T-cell (primary cell): ENCODE measurements at regions not wholly inside any gene's neighbourhood (a gene's known extent, or its start where the extent isn't known, plus 50 kb on each side); places are given as distances from the start of the nearest gene placed in this dataset.

Experiments used
- ATAC-seq, 4 experiments: fragments of 200-7000 bp in 3 of 4; fragments of 150-1000 bp in 1 of 4; cut with Tn5 transposase; replicated peaks in 1 of 4; 1 replicate in 3 of 4; 2 replicates in 1 of 4; pipeline ENCODE4 v1.10.0; 2021; ENCODE audit warnings: moderate library complexity in 3 of 4, mild to moderate bottlenecking in 2 of 4, moderate number of reproducible peaks in 1 of 4
- CTCF ChIA-PET, 2 donors: fragments of 300-600 bp; sonication (Branson Sonifier 250); formaldehyde crosslinking; loops; one replicate each; lab custom pipeline; 2022; ENCODE audit warnings: antibody characterized with exemption in 2 of 2; lab: Charles Lee
- POLR2A ChIA-PET, 2 donors: fragments of 300-600 bp; sonication (Branson Sonifier 250); formaldehyde crosslinking; loops; one replicate each; lab custom pipeline; 2022; ENCODE audit warnings: antibody characterized with exemption in 2 of 2; lab: Charles Lee
- DNase-seq, 35 experiments: peaks; one replicate each; pipeline versions ENCODE4 v3.0.0 to v3.0.0-alpha.2; 2013 to 2023
- H3K27ac ChIP-seq: one replicate; pipeline ENCODE4 v1.5.1; 2013; ENCODE audit warnings: low read length
- H3K27me3 ChIP-seq, 2 experiments: replicated peaks in 1 of 2; 1 replicate in 1 of 2; 2 replicates in 1 of 2; pipeline versions ENCODE4 v1.6.1 to v1.7.0; 2013; ENCODE audit warnings: low read length in 1 of 2, mixed read lengths in 1 of 2; ENCODE audit not compliant: control insufficient read depth in 2 of 2, insufficient read depth in 2 of 2; ENCODE audit errors: extremely low read depth in 1 of 2
- H3K36me3 ChIP-seq, 2 donors: 1 replicate in 1 of 2; 2 replicates in 1 of 2; pipeline versions ENCODE4 v1.6.1 to v1.7.0; 2013; ENCODE audit warnings: low read length in 1 of 2; ENCODE audit not compliant: control insufficient read depth in 2 of 2, insufficient read depth in 1 of 2; ENCODE audit errors: extremely low read depth in 1 of 2
- H3K4me1 ChIP-seq, 2 experiments: 1 replicate in 1 of 2; 2 replicates in 1 of 2; pipeline versions ENCODE4 v1.6.1 to v1.7.0; 2013; ENCODE audit warnings: low read length in 2 of 2, mixed read lengths in 1 of 2; ENCODE audit not compliant: insufficient read depth in 2 of 2, control insufficient read depth in 1 of 2; ENCODE audit errors: extremely low read depth in 1 of 2
- H3K4me3 ChIP-seq, 2 donors: 1 replicate in 1 of 2; 2 replicates in 1 of 2; pipeline versions ENCODE4 v1.5.1 to v1.7.0; 2013; ENCODE audit warnings: mild to moderate bottlenecking in 2 of 2, low read length in 1 of 2, moderate library complexity in 1 of 2; ENCODE audit not compliant: control insufficient read depth in 1 of 2; ENCODE audit errors: extremely low read depth in 1 of 2
- H3K9me3 ChIP-seq: 2 replicates; pipeline ENCODE4 v1.7.0; 2013
- H3K27ac Mint-ChIP-seq, 2 donors: one replicate each; pipeline ENCODE4 v1.8.0; 2020 to 2021; ENCODE audit warnings: mild to moderate bottlenecking in 2 of 2, mixed read lengths in 2 of 2
- H3K27me3 Mint-ChIP-seq, 2 donors: one replicate each; pipeline ENCODE4 v1.8.0; 2021 to 2022; ENCODE audit warnings: mixed read lengths in 2 of 2
- H3K36me3 Mint-ChIP-seq: one replicate; pipeline ENCODE4 v1.8.0; 2021; ENCODE audit warnings: mixed read lengths
- H3K4me1 Mint-ChIP-seq, 3 donors: one replicate each; pipeline ENCODE4 v1.8.0; 2020 to 2022; ENCODE audit warnings: mixed read lengths in 3 of 3, mild to moderate bottlenecking in 1 of 3
- H3K4me3 Mint-ChIP-seq, 3 donors: one replicate each; pipeline ENCODE4 v1.8.0; 2020 to 2022; ENCODE audit warnings: mild to moderate bottlenecking in 3 of 3, mixed read lengths in 3 of 3, moderate library complexity in 3 of 3
- H3K9me3 Mint-ChIP-seq, 3 donors: one replicate each; pipeline ENCODE4 v1.8.0; 2020 to 2022; ENCODE audit warnings: mixed read lengths in 3 of 3
- WGBS: methylation state at CpG from one replicate; pipeline ENCODE4 v1.1.5; 2013; ENCODE audit warnings: missing lambda C conversion rate; ENCODE audit not compliant: insufficient coverage; 5-methylcytosine and 5-hydroxymethylcytosine counted together

DNA sequence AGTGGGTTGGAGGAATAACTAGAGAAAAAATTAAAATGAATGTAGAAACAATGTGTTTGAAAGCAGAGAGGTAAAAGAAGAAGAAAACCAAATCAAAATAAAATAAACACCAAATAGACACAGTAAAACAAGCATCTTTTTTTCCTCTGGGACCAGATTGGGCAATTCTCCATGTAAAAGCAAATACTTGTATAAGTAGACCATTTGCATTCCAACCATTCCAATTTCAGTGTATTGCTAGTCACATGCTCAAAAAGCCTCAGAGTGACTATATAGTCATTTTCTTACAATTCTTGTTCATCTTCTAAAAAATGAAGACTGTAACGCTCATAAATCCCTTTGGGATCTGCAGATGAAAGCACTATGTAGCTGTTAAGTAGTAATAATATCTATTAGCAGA lies 969.5 kb downstream of the PCDH18 start:
- WGBS = no CpG with 5 or more reads among the region's 1 CpG
- Histone ChIP-seq H3K36me3 (no peaks in the 10 kb centered on the region), H3K4me3 (no peak overlapping the region), H3K9me3 (no peaks in the 10 kb centered on the region), H3K27ac (no peak overlapping the region), H3K27me3 (no peaks in the 10 kb centered on the region), H3K4me1 (no peaks in the 10 kb centered on the region)
- no peak overlapping the region for H3K27ac Mint-ChIP-seq
- ChIA-PET POLR2A (no interaction called here), CTCF (no interaction called here)
- DNase-seq (no peak), ATAC-seq (no peak)
- no peaks in the 10 kb centered on the region for H3K27me3 Mint-ChIP-seq
- no peak overlapping the region for H3K4me3 Mint-ChIP-seq
- no peaks in the 10 kb centered on the region for H3K4me1 Mint-ChIP-seq
- peaks cover 0 to 15% (median 4%) of the 10 kb centered on the region in 3 donors for H3K9me3 Mint-ChIP-seq
- no peaks in the 10 kb centered on the region for H3K36me3 Mint-ChIP-seq

DNA sequence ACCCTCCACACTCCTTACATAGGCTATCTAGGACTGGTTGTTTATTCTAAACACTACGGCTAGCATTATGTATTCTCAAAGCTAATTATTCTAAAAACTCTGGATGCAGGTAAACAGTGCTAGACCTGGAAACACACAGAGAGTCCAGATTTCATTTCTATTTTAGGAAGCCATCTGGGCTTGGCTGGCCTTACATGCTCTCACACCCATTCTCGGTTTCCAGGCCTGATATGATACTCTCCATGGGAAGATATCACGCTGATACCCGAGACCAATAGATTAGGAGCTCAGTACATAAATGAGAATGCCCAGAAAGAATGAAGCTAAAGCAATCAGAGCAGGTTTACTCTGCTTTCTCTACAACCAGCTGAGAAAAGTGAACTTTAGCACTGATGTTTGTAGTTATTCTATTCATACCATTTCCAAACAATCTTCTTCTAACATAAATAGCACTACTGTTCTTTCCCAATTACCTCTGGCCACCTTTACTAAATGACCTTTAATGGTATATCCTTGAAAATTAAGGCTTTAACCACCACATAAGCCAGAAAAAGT lies 973.3 kb downstream of the PCDH18 start:
- Histone ChIP-seq H3K36me3 (no peaks in the 10 kb centered on the region), H3K27ac (no peak overlapping the region), H3K4me3 (no peak overlapping the region), H3K27me3 (no peaks in the 10 kb centered on the region), H3K9me3 (no peaks in the 10 kb centered on the region), H3K4me1 (no peaks in the 10 kb centered on the region)
- CTCF ChIA-PET = no interaction called here
- H3K4me1 Mint-ChIP-seq = no peaks in the 10 kb centered on the region
- H3K27me3 Mint-ChIP-seq = no peaks in the 10 kb centered on the region
- H3K27ac Mint-ChIP-seq = no peak overlapping the region
- POLR2A ChIA-PET = interaction anchor here in 1 of 2 donors (0.5 kb wide), 1 partner anchor 244 kb away, joined by 4 read pairs; no protein-coding TSS in a partner anchor
- no CpG with 5 or more reads among the region's 4 CpGs for WGBS
- DNase-seq (no peak), ATAC-seq (no peak)
- peaks cover 0 to 14% (median 3%) of the 10 kb centered on the region in 3 donors for H3K9me3 Mint-ChIP-seq
- H3K4me3 Mint-ChIP-seq = no peak overlapping the region
- H3K36me3 Mint-ChIP-seq = no peaks in the 10 kb centered on the region

DNA sequence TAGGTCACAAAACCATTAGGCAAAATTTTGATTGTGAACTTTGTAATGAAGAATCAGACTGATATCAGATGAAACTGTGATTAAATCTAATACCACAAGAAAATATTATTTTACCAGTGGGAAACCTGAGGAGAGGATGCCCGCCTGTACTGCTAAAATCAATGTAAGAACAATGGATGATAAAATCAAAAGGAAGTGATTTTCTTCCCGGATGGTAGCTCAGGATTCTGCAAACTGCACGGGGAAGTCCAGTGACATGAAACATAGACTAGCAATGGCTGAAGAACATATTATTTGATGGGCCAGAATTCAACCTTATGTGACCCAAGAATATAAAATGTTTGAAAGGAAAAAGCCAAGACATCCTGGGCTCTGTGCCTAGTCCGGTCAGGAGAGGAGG lies 974.9 kb downstream of the PCDH18 start:
- Mint-ChIP-seq H3K27me3 (no peaks in the 10 kb centered on the region), H3K27ac (no peak overlapping the region), H3K4me1 (no peaks in the 10 kb centered on the region), H3K9me3 (peaks cover 0 to 10% (median 7%) of the 10 kb centered on the region in 3 donors), H3K36me3 (no peaks in the 10 kb centered on the region), H3K4me3 (no peak overlapping the region)
- 60% methylated on average over 2 of the region's 4 CpGs for WGBS
- Histone ChIP-seq H3K36me3 (no peaks in the 10 kb centered on the region), H3K4me3 (no peak overlapping the region), H3K27ac (no peak overlapping the region), H3K9me3 (no peaks in the 10 kb centered on the region), H3K27me3 (no peaks in the 10 kb centered on the region), H3K4me1 (no peaks in the 10 kb centered on the region)
- DNase-seq = no peak
- ChIA-PET CTCF (interaction anchor here in 1 of 2 donors (0.9 kb wide), 1 partner anchor 17 kb away, joined by 3 read pairs; no protein-coding TSS in a partner anchor), POLR2A (no interaction called here)
- no peak for ATAC-seq

DNA sequence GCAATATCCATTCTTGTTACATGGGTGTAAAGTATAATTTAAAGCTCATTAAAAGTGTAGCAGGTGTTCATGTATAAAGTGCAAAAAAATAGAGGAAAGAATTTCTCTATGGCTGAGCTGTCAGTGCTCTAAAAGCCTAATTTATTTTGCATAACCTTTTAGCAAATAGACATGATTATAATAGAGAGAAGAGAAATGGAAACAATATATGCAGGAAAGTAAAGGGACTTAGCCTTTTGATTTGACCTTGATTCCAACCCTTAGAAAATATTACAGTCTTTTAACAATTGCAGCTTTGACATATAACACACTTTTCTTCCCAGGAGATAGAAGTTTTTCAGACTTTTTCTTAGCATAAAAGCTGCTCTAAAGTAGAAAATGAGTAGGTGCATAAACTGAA lies 978.3 kb downstream of the PCDH18 start:
- Mint-ChIP-seq H3K27me3 (no peaks in the 10 kb centered on the region), H3K4me3 (no peak overlapping the region), H3K36me3 (no peaks in the 10 kb centered on the region), H3K9me3 (peaks cover 4 to 15% (median 13%) of the 10 kb centered on the region in 3 donors), H3K27ac (no peak overlapping the region), H3K4me1 (no peaks in the 10 kb centered on the region)
- DNase-seq (no peak), ATAC-seq (no peak)
- Histone ChIP-seq H3K9me3 (no peaks in the 10 kb centered on the region), H3K27ac (no peak overlapping the region), H3K36me3 (no peaks in the 10 kb centered on the region), H3K4me3 (no peak overlapping the region), H3K4me1 (no peaks in the 10 kb centered on the region), H3K27me3 (no peaks in the 10 kb centered on the region)
- ChIA-PET CTCF (no interaction called here), POLR2A (no interaction called here)

DNA sequence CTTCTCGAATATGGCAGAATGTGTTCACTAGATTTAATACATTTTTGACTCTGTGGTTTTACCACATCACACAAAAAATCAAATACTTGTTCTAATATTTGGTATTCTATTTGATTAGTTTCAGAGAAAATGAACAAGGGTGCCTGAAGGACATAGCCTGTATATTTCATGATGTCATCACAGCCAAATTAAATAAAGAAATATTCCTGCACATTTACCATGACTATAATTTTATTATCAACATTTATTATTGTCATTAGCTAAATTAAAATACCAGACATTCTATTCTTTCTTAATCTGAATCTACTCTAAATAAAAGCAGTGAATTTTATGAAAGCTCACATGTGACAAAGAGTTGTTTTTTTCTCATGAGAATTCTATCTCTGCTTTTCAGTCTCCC lies 980.5 kb downstream of the PCDH18 start:
- H3K4me3 Mint-ChIP-seq = no peak overlapping the region
- POLR2A ChIA-PET = no interaction called here
- no peaks in the 10 kb centered on the region for H3K4me1 Mint-ChIP-seq
- WGBS = no CpG with 5 or more reads among the region's 1 CpG
- Histone ChIP-seq H3K4me1 (no peaks in the 10 kb centered on the region), H3K9me3 (no peaks in the 10 kb centered on the region), H3K27me3 (no peaks in the 10 kb centered on the region), H3K4me3 (no peak overlapping the region), H3K36me3 (no peaks in the 10 kb centered on the region), H3K27ac (no peak overlapping the region)
- CTCF ChIA-PET = no interaction called here
- no peak overlapping the region for H3K27ac Mint-ChIP-seq
- no peaks in the 10 kb centered on the region for H3K36me3 Mint-ChIP-seq
- no peaks in the 10 kb centered on the region for H3K27me3 Mint-ChIP-seq
- DNase-seq (no peak), ATAC-seq (no peak)
- H3K9me3 Mint-ChIP-seq = peaks cover 4 to 15% (median 13%) of the 10 kb centered on the region in 3 donors

DNA sequence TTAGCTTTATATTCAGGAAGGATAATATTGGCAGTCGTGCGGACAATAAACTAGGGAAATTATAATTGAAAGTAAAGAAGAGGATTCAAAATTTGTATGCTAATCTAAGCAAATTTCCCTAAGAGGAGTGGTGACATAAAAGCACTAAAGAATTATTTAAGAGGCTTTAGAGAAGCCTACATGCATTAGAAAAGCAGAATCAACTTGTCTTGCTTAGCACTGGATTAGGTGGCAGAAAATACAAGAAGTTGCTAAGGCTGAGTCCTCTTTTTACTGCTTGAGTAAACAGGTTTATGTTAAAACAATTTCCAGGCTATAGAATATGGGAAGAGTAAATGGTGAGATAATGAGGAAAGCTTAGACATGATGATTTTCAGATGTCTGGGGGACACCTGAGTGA lies 991.5 kb downstream of the PCDH18 start:
- no peak for ATAC-seq
- ChIA-PET POLR2A (no interaction called here), CTCF (no interaction called here)
- Mint-ChIP-seq H3K27me3 (no peaks in the 10 kb centered on the region), H3K4me1 (no peaks in the 10 kb centered on the region), H3K36me3 (no peaks in the 10 kb centered on the region), H3K4me3 (no peak overlapping the region), H3K9me3 (peaks cover 0 to 14% (median 8%) of the 10 kb centered on the region in 3 donors), H3K27ac (no peak overlapping the region)
- Histone ChIP-seq H3K4me1 (no peaks in the 10 kb centered on the region), H3K27ac (no peak overlapping the region), H3K36me3 (no peaks in the 10 kb centered on the region), H3K4me3 (no peak overlapping the region), H3K27me3 (no peaks in the 10 kb centered on the region), H3K9me3 (no peaks in the 10 kb centered on the region)
- no peak for DNase-seq
- 94% methylated on average over 2 of the region's 2 CpGs for WGBS

DNA sequence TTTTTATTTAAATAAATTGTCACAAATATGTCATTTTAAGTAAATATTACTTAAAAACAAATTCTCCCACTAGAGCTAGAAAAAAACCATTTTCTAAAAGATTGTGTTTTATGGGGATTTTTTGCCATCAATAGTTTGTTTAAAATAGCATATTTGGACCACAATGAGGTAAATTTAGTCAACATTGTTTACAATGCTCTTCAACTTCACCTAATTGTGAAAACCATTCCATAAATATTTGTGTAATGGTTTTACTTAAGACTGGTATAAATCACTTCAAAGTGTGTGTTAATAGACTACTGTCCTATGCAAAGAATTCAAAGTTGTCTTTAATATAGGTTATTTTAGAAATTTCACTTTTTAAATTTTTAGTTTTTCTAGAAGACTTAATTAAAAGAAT lies 1004.2 kb downstream of the PCDH18 start:
- DNase-seq (no peak), ATAC-seq (no peak)
- no peak overlapping the region for H3K4me3 Mint-ChIP-seq
- peaks cover 0 to 7% (median 0%) of the 10 kb centered on the region in 3 donors for H3K9me3 Mint-ChIP-seq
- CTCF ChIA-PET = no interaction called here
- no peak overlapping the region for H3K27ac ChIP-seq
- H3K36me3 Mint-ChIP-seq = no peaks in the 10 kb centered on the region
- H3K27me3 ChIP-seq = no peaks in the 10 kb centered on the region
- H3K27ac Mint-ChIP-seq = no peak overlapping the region
- H3K4me1 Mint-ChIP-seq = no peaks in the 10 kb centered on the region
- H3K4me3 ChIP-seq = no peak overlapping the region
- no peaks in the 10 kb centered on the region for H3K27me3 Mint-ChIP-seq
- H3K4me1 ChIP-seq = no peaks in the 10 kb centered on the region
- no peaks in the 10 kb centered on the region for H3K36me3 ChIP-seq
- POLR2A ChIA-PET = no interaction called here
- H3K9me3 ChIP-seq = no peaks in the 10 kb centered on the region
